GM12891 (cell line): ENCODE measurements at regions not wholly inside any gene's neighbourhood (a gene's known extent, or its start where the extent isn't known, plus 50 kb on each side); places are given as distances from the start of the nearest gene placed in this dataset.

Experiments
- PAX5 ChIP-seq: IDR thresholded peaks from 2 replicates; pipeline ENCODE4 v1.6.1; 2011; ENCODE audit warnings: low read length, moderate library complexity, mild to moderate bottlenecking; ENCODE audit not compliant: insufficient read depth, severe bottlenecking
- POLR2A ChIP-seq: IDR thresholded peaks from 2 replicates; pipeline ENCODE4 v1.6.1; 2011; ENCODE audit warnings: low read depth, low read length, control low read depth
- POLR2AphosphoS5 ChIP-seq: IDR thresholded peaks from 2 replicates; pipeline ENCODE4 v1.6.1; 2011; ENCODE audit warnings: low read depth, low read length, control low read depth
- POU2F2 ChIP-seq: IDR thresholded peaks from 2 replicates; pipeline ENCODE4 v1.6.1; 2011; ENCODE audit warnings: low read depth, mild to moderate bottlenecking, control low read depth, low read length, moderate library complexity
- TAF1 ChIP-seq: IDR thresholded peaks from 2 replicates; pipeline ENCODE4 v1.6.1; 2011; ENCODE audit warnings: low read depth, low read length, control low read depth

DNA sequence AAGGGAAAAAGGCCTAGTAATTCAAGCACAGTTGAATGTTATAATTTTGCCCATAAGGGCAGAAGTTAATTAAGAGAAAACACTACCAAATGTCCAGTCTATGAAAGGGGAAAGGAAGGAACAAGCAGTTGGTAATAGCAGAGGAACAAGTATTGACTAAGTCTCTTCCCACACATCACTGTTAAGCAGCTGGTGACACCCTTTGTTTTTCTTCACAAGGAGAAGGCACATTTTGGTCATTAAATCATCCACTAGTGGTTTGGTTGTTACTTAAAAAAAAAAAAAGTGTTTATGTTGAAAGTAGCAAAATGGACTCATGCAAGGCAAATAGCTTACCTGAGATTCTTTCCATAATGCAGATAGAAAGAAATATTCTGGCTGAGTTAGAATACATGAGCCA, 321.4 kb upstream of the NECTIN3 start:
- TF ChIP-seq POU2F2 (no peak), TAF1 (no peak), POLR2AphosphoS5 (no peak), POLR2A (no peak), PAX5 (no peak)
